Breast epithelium (tissue), 3 donors: ENCODE measurements at regions not wholly inside any gene's neighbourhood (a gene's known extent, or its start where the extent isn't known, plus 50 kb on each side); places are given as distances from the start of the nearest gene placed in this dataset.

ENCODE experiments used
- POLR2AphosphoS5 ChIP-seq, 3 donors: sonication (generic); formaldehyde crosslinking; IDR thresholded peaks; one replicate each; pipeline ENCODE4 v1.6.1; 2017; ENCODE audit warnings: antibody characterized with exemption in 3 of 3
- TF ChIP-seq, protein P1 (sequence below), 3 donors: fragments of 450-650 bp; IDR thresholded peaks; one replicate each; pipeline ENCODE4 v1.5.1; 2016 to 2017; ENCODE audit warnings: antibody characterized with exemption in 3 of 3, mild to moderate bottlenecking in 3 of 3, moderate library complexity in 3 of 3

DNA sequence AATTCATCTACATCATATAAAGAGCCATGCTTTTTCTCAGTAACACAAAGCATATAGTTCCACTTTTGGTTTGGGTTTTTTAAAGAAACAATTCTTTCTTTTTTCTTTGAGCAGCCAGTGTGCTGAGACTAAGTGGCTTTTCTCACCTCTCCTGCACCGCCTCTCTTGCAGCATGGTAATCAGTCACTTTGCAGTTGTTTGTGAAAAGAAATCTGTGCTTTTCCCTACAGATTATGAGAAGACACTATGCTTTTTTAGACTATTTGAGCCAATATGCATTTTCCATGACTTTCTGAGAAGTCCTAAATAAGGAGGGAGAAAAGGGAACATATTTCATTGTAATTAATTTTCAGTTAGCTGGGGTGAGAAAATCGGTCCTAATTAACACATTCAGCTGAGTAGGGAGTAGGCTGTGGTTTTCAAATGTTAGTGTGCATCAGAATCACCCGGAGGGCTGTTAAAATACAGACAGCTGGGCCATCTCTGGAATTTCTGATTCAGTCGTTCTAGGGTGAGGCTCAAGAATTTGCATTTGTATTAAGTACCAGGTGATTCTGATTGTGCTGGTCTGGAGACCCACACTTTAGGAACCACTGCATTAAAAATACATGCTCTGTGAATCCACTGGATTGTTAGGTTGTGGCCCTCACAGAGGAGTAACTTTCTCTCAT lies 155.2 kb downstream of the TINAG start:
- no peak for TF ChIP-seq POLR2AphosphoS5 (IDR thresholded peaks at IDR 0.05)
- TF ChIP-seq, protein P1, sequence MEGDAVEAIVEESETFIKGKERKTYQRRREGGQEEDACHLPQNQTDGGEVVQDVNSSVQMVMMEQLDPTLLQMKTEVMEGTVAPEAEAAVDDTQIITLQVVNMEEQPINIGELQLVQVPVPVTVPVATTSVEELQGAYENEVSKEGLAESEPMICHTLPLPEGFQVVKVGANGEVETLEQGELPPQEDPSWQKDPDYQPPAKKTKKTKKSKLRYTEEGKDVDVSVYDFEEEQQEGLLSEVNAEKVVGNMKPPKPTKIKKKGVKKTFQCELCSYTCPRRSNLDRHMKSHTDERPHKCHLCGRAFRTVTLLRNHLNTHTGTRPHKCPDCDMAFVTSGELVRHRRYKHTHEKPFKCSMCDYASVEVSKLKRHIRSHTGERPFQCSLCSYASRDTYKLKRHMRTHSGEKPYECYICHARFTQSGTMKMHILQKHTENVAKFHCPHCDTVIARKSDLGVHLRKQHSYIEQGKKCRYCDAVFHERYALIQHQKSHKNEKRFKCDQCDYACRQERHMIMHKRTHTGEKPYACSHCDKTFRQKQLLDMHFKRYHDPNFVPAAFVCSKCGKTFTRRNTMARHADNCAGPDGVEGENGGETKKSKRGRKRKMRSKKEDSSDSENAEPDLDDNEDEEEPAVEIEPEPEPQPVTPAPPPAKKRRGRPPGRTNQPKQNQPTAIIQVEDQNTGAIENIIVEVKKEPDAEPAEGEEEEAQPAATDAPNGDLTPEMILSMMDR (IDR thresholded peaks at IDR 0.05), result no peak
